BE2C (cell line): ENCODE measurements at regions not wholly inside any gene's neighbourhood (a gene's known extent, or its start where the extent isn't known, plus 50 kb on each side); places are given as distances from the start of the nearest gene placed in this dataset.

ENCODE experiments used
- DNase-seq: peaks from one replicate; pipeline ENCODE4 v3.0.0-alpha.2; 2020
- H3K27me3 ChIP-seq: fragments of 250-450 bp; sonication (Bioruptor Pico); 2 replicates; pipeline ENCODE4 v1.5.1; 2020; ENCODE audit warnings: mild to moderate bottlenecking
- H3K36me3 ChIP-seq: fragments of 250-450 bp; sonication (Bioruptor Pico); 2 replicates; pipeline ENCODE4 v1.5.1; 2020; ENCODE audit warnings: mild to moderate bottlenecking
- H3K4me1 ChIP-seq: fragments of 250-450 bp; sonication (Bioruptor Pico); 2 replicates; pipeline ENCODE4 v1.5.1; 2020
- H3K4me3 ChIP-seq: 2 replicates; pipeline ENCODE4 v1.5.1; 2011; ENCODE audit warnings: low read depth, low read length
- H3K9me3 ChIP-seq: fragments of 250-450 bp; sonication (Bioruptor Pico); 2 replicates; pipeline ENCODE4 v1.5.1; 2020
- TF ChIP-seq, protein P1 (sequence below): IDR thresholded peaks from 2 replicates; pipeline ENCODE4 v1.5.1; 2012; ENCODE audit warnings: mild to moderate bottlenecking, low read depth, low read length

GRCh38 chr5:73297430-73297829, 124.4 kb downstream of the TMEM174 start:
- H3K9me3 ChIP-seq, result no peaks in the 10 kb centered on the region
- H3K4me1 ChIP-seq, result no peaks in the 10 kb centered on the region
- DNase-seq, result no peak
- H3K27me3 ChIP-seq, result peaks cover 77% of the 10 kb centered on the region
- TF ChIP-seq, protein P1, sequence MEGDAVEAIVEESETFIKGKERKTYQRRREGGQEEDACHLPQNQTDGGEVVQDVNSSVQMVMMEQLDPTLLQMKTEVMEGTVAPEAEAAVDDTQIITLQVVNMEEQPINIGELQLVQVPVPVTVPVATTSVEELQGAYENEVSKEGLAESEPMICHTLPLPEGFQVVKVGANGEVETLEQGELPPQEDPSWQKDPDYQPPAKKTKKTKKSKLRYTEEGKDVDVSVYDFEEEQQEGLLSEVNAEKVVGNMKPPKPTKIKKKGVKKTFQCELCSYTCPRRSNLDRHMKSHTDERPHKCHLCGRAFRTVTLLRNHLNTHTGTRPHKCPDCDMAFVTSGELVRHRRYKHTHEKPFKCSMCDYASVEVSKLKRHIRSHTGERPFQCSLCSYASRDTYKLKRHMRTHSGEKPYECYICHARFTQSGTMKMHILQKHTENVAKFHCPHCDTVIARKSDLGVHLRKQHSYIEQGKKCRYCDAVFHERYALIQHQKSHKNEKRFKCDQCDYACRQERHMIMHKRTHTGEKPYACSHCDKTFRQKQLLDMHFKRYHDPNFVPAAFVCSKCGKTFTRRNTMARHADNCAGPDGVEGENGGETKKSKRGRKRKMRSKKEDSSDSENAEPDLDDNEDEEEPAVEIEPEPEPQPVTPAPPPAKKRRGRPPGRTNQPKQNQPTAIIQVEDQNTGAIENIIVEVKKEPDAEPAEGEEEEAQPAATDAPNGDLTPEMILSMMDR, result no peak
- H3K36me3 ChIP-seq, result no peaks in the 10 kb centered on the region
- H3K4me3 ChIP-seq, result no peak overlapping the region

GRCh38 chr5:73296772-73297171, 123.8 kb downstream of the TMEM174 start:
- Histone ChIP-seq H3K9me3 (no peaks in the 10 kb centered on the region), H3K4me3 (no peak overlapping the region), H3K36me3 (no peaks in the 10 kb centered on the region), H3K27me3 (peaks cover 74% of the 10 kb centered on the region), H3K4me1 (no peaks in the 10 kb centered on the region)
- DNase-seq, result no peak
- TF ChIP-seq, protein P1, result no peak

DNA sequence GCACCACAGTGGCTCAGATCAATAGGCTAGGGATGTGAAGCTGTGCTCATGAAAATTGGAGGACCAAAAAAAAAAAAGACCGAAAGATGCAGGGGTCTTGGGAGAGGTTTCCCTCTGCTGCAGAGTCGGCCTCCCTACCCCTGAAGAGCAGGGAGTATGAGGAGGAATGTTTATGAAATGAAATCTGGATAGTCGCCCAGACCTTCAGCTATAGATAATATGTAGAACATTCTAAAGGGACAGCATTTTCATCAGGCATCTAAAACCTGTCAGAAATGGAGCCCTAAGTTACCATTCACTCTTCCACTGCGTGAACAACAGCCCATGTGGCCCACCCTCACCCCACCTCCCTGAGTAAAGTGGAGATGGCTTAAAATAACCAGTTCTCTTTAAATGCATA, 122.9 kb downstream of the TMEM174 start:
- TF ChIP-seq, protein P1, result no peak
- no peaks in the 10 kb centered on the region for H3K4me1 ChIP-seq
- no peaks in the 10 kb centered on the region for H3K36me3 ChIP-seq
- no peak overlapping the region for H3K4me3 ChIP-seq
- H3K27me3 ChIP-seq, result peaks cover 74% of the 10 kb centered on the region
- H3K9me3 ChIP-seq, result no peaks in the 10 kb centered on the region
- DNase-seq, result no peak

DNA sequence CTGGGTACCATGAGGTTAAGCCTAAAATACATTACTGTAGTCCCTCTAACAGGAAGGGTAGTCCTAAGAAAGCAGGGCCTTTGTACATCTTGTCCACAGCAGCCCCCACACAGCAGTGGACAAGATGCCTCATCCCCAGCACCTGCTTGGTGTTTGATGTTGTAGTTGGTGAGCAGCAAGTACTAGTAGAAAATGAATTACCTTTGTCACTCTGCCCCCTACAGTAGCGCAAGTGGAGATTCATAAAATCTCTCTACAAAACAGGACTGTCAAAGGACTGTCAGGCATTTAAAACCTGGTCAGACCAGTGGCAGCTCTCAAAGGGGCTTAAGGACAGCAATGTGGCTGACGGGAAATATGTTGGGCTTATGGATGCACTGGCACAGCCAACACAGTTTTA, 122.5 kb downstream of the TMEM174 start:
- H3K36me3 ChIP-seq, result no peaks in the 10 kb centered on the region
- peaks cover 74% of the 10 kb centered on the region for H3K27me3 ChIP-seq
- TF ChIP-seq, protein P1, result peak; percentile 35; the same call in 1 of the 2 replicates
- H3K9me3 ChIP-seq, result no peaks in the 10 kb centered on the region
- H3K4me1 ChIP-seq, result no peaks in the 10 kb centered on the region
- DNase-seq, result no peak
- H3K4me3 ChIP-seq, result no peak overlapping the region

DNA sequence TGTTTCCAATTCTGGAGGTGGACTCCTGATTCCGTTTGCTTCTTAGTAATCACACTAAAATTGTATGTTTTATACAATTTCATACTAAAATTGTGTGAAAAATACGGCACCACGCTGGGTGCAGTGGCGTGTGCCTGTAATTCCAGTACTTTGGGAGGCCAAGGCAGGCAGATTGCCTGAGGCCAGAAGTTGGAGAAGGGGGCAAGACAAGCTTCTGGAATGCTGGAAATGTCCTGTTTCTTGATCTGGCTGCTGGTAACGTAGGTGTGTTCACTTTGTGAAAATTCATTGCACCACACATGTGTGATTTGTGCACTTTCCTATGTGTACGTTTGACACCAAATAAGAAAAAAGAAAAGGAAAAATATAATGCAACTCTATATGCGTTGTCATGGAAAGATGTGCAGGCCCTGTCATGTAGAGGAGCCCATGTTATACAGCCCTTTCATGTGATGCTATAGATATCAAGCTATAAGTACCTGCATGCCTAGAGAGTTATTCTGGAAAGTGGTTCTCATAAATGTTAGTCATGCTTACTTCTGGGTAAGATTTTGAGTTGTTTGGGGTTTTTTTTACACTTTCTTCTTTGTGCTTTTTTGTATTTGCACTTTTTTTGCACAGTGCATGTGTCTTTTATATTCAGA, 119.9 kb downstream of the TMEM174 start:
- Histone ChIP-seq H3K4me1 (no peaks in the 10 kb centered on the region), H3K4me3 (no peak overlapping the region), H3K36me3 (no peaks in the 10 kb centered on the region), H3K27me3 (peaks cover 66% of the 10 kb centered on the region), H3K9me3 (no peaks in the 10 kb centered on the region)
- TF ChIP-seq, protein P1, result no peak
- no peak for DNase-seq

- no peak overlapping the region for H3K4me3 ChIP-seq
- peaks cover 55% of the 10 kb centered on the region for H3K27me3 ChIP-seq
- no peak for DNase-seq
- TF ChIP-seq, protein P1, result no peak
- H3K9me3 ChIP-seq, result peaks cover 4% of the 10 kb centered on the region; the same call in 1 of the 2 replicates
- no peaks in the 10 kb centered on the region for H3K4me1 ChIP-seq
- no peaks in the 10 kb centered on the region for H3K36me3 ChIP-seq
Observed at GRCh38 chr5:73291873-73292272, 118.9 kb downstream of the TMEM174 start.
